CD14-positive monocyte (primary cell): ENCODE measurements at regions not wholly inside any gene's neighbourhood (a gene's known extent, or its start where the extent isn't known, plus 50 kb on each side); places are given as distances from the start of the nearest gene placed in this dataset.

Source experiments
- DNase-seq, 3 donors: peaks; one replicate each; pipeline ENCODE4 v3.0.0-alpha.2; 2011 to 2022
- H2AFZ ChIP-seq: 2 replicates; pipeline ENCODE4 v1.6.0; 2012; ENCODE audit warnings: mild to moderate bottlenecking, low read depth, low read length, inconsistent platforms; ENCODE audit not compliant: insufficient read depth, poor library complexity, severe bottlenecking
- H3K27ac ChIP-seq, 2 donors: 1 replicate in 1 of 2; 2 replicates in 1 of 2; pipeline ENCODE4 v1.5.1; 2012 to 2013; ENCODE audit warnings: low read length in 2 of 2, control low read depth in 1 of 2, inconsistent platforms in 1 of 2, low read depth in 1 of 2, mild to moderate bottlenecking in 1 of 2
- H3K27me3 ChIP-seq, 2 donors: one replicate each; pipeline versions ENCODE4 v1.6.0 to v1.6.1; 2011 to 2013; ENCODE audit warnings: low read length in 2 of 2; ENCODE audit not compliant: control insufficient read depth in 2 of 2, insufficient read depth in 2 of 2
- H3K36me3 ChIP-seq, 2 donors: replicated peaks in 1 of 2; 1 replicate in 1 of 2; 2 replicates in 1 of 2; pipeline versions ENCODE4 v1.5.1 to v1.6.1; 2012 to 2013; ENCODE audit warnings: low read length in 2 of 2, control low read depth in 1 of 2, inconsistent platforms in 1 of 2, mild to moderate bottlenecking in 1 of 2; ENCODE audit not compliant: insufficient read depth in 2 of 2, control insufficient read depth in 1 of 2
- H3K4me1 ChIP-seq, 2 donors: 1 replicate in 1 of 2; 2 replicates in 1 of 2; pipeline versions ENCODE4 v1.5.1 to v1.6.1; 2012 to 2013; ENCODE audit warnings: low read length in 2 of 2, control low read depth in 1 of 2, inconsistent platforms in 1 of 2, mild to moderate bottlenecking in 1 of 2, moderate library complexity in 1 of 2; ENCODE audit not compliant: insufficient read depth in 2 of 2, control insufficient read depth in 1 of 2
- H3K4me2 ChIP-seq: replicated peaks from 2 replicates; pipeline ENCODE3; 2012; ENCODE audit warnings: low read length, moderate library complexity, mild to moderate bottlenecking; ENCODE audit not compliant: poor library complexity, severe bottlenecking; ENCODE audit errors: extremely low read depth
- H3K4me3 ChIP-seq, 3 experiments: fragments of 200-600 bp in 1 of 3; sonication (generic) in 1 of 3; replicated peaks in 1 of 3; 1 replicate in 2 of 3; 2 replicates in 1 of 3; pipeline ENCODE4 v1.5.1; 2011 to 2013; ENCODE audit warnings: low read length in 3 of 3, mild to moderate bottlenecking in 3 of 3, control low read depth in 2 of 3, low read depth in 2 of 3, inconsistent platforms in 1 of 3, moderate library complexity in 1 of 3
- H3K79me2 ChIP-seq: 2 replicates; pipeline ENCODE4 v1.6.0; 2012; ENCODE audit warnings: mild to moderate bottlenecking, control low read depth, inconsistent platforms, low read length, moderate library complexity; ENCODE audit not compliant: insufficient read depth
- H3K9ac ChIP-seq: 2 replicates; pipeline ENCODE4 v1.6.0; 2017; ENCODE audit warnings: low read length, mild to moderate bottlenecking; ENCODE audit not compliant: insufficient read depth, poor library complexity, severe bottlenecking
- H3K9me3 ChIP-seq, 2 donors: replicated peaks in 1 of 2; 1 replicate in 1 of 2; 2 replicates in 1 of 2; pipeline versions ENCODE4 v1.5.1 to v1.6.1; 2012 to 2013; ENCODE audit warnings: low read length in 2 of 2, control low read depth in 1 of 2; ENCODE audit not compliant: control insufficient read depth in 1 of 2, insufficient read depth in 1 of 2
- H4K20me1 ChIP-seq: 2 replicates; pipeline ENCODE4 v1.6.0; 2012; ENCODE audit warnings: mild to moderate bottlenecking, low read length, control low read depth, moderate library complexity; ENCODE audit not compliant: insufficient read depth
- H3K27ac Mint-ChIP-seq, 7 donors: one replicate each; pipeline ENCODE4 v1.8.0; 2020; ENCODE audit warnings: mild to moderate bottlenecking in 7 of 7, mixed read lengths in 7 of 7, moderate library complexity in 6 of 7, inconsistent platforms in 2 of 7
- H3K27me3 Mint-ChIP-seq, 3 donors: one replicate each; pipeline ENCODE4 v1.8.0; 2021 to 2022; ENCODE audit warnings: low read depth in 3 of 3, mild to moderate bottlenecking in 3 of 3, mixed read lengths in 3 of 3, moderate library complexity in 3 of 3, inconsistent platforms in 1 of 3
- H3K36me3 Mint-ChIP-seq, 2 donors: one replicate each; pipeline ENCODE4 v1.8.0; 2020; ENCODE audit warnings: mixed read lengths in 2 of 2, inconsistent platforms in 1 of 2, mild to moderate bottlenecking in 1 of 2
- H3K4me1 Mint-ChIP-seq: one replicate; pipeline ENCODE4 v1.8.0; 2020; ENCODE audit warnings: mild to moderate bottlenecking, mixed read lengths
- H3K4me3 Mint-ChIP-seq, 2 donors: one replicate each; pipeline ENCODE4 v1.8.0; 2020; ENCODE audit warnings: mild to moderate bottlenecking in 2 of 2, mixed read lengths in 2 of 2, moderate library complexity in 1 of 2
- H3K9me3 Mint-ChIP-seq, 7 donors: one replicate each; pipeline ENCODE4 v1.8.0; 2020 to 2022; ENCODE audit warnings: mixed read lengths in 7 of 7, mild to moderate bottlenecking in 6 of 7, moderate library complexity in 6 of 7, inconsistent platforms in 2 of 7
- WGBS: methylation state at CpG from one replicate; pipeline ENCODE4 v1.1.5; 2013; ENCODE audit warnings: missing lambda C conversion rate; ENCODE audit not compliant: insufficient coverage; 5-methylcytosine and 5-hydroxymethylcytosine counted together
- intact Hi-C, 2 donors: fragments of 100-400 bp; cut with micrococcal nuclease; formaldehyde crosslinking; loops; one replicate each; pipeline versions ENCODE4 v1.15.0 to v1.15.1; 2023
- TF ChIP-seq, protein P1 (sequence below): fragments of 200-600 bp; IDR thresholded peaks from one replicate; pipeline ENCODE4 v1.8.0; 2022; ENCODE audit warnings: antibody characterized with exemption, mild to moderate bottlenecking

DNA sequence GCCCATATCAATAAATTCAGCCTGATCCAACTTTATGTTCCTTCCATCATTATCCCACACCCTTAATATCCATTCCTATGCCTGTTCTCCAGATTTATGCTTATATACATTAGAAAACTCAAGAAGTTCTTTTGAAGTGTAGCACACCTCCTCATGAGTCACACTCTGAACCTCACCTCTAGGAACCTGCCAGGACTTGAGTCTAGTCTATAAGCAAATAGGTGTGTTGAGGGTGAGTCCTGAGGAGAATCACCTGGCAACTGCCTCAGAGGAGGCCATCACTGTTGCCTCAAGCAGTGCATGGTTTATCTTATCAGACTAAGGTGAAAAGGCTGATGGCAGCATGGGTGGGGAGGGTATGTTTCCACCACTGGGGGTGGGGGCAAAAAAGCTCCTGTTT, 496.7 kb downstream of the C6orf118 start:
- Histone ChIP-seq H3K36me3 (no peaks in the 10 kb centered on the region), H3K27me3 (no peaks in the 10 kb centered on the region), H3K4me2 (no peak overlapping the region), H4K20me1 (no peaks in the 10 kb centered on the region), H2AFZ (no peak overlapping the region), H3K9ac (no peak overlapping the region), H3K4me1 (no peaks in the 10 kb centered on the region), H3K4me3 (no peak overlapping the region), H3K27ac (no peak overlapping the region), H3K9me3 (peaks cover 44 to 71% of the 10 kb centered on the region in 2 donors), H3K79me2 (no peaks in the 10 kb centered on the region)
- Mint-ChIP-seq H3K9me3 (peaks cover 0 to 41% (median 22%) of the 10 kb centered on the region in 7 donors), H3K4me3 (no peak overlapping the region), H3K4me1 (no peaks in the 10 kb centered on the region), H3K27ac (no peak overlapping the region), H3K27me3 (peaks cover 0 to 3% (median 0%) of the 10 kb centered on the region in 3 donors), H3K36me3 (no peaks in the 10 kb centered on the region)
- TF ChIP-seq, protein P1, sequence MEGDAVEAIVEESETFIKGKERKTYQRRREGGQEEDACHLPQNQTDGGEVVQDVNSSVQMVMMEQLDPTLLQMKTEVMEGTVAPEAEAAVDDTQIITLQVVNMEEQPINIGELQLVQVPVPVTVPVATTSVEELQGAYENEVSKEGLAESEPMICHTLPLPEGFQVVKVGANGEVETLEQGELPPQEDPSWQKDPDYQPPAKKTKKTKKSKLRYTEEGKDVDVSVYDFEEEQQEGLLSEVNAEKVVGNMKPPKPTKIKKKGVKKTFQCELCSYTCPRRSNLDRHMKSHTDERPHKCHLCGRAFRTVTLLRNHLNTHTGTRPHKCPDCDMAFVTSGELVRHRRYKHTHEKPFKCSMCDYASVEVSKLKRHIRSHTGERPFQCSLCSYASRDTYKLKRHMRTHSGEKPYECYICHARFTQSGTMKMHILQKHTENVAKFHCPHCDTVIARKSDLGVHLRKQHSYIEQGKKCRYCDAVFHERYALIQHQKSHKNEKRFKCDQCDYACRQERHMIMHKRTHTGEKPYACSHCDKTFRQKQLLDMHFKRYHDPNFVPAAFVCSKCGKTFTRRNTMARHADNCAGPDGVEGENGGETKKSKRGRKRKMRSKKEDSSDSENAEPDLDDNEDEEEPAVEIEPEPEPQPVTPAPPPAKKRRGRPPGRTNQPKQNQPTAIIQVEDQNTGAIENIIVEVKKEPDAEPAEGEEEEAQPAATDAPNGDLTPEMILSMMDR: no peak
- intact Hi-C loops: no loop called here
- no peak for DNase-seq

DNA sequence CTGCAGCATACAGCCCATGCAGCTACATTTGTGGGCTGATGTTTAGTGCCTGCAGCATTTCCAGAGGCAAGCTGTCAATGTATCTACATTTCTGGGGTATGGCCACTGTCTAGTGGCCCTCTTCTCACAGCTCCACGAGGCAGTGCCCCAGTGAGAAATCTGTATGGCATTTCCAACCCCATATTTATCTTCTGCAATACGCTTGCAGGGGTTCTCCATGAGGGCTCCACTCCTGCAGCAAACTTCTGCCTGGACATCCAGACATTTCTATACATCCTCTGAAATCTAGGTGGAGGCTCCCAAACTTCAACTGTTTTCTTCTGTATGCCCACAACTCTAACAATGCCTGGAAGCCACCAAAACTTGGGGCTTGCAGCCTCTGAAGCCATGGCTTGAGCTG, 502.3 kb downstream of the C6orf118 start:
- H3K9me3 ChIP-seq: peaks cover 42 to 53% of the 10 kb centered on the region in 2 donors
- H3K4me3 ChIP-seq: no peak overlapping the region
- H3K27me3 ChIP-seq: no peaks in the 10 kb centered on the region
- Mint-ChIP-seq H3K27me3 (no peaks in the 10 kb centered on the region), H3K4me3 (no peak overlapping the region), H3K9me3 (peaks cover 10 to 40% (median 22%) of the 10 kb centered on the region in 7 donors), H3K4me1 (no peaks in the 10 kb centered on the region), H3K36me3 (no peaks in the 10 kb centered on the region), H3K27ac (no peak overlapping the region)
- H3K36me3 ChIP-seq: no peaks in the 10 kb centered on the region
- H2AFZ ChIP-seq: no peak overlapping the region
- H3K4me1 ChIP-seq: no peaks in the 10 kb centered on the region
- intact Hi-C loops: no loop called here
- H4K20me1 ChIP-seq: no peaks in the 10 kb centered on the region
- H3K79me2 ChIP-seq: no peaks in the 10 kb centered on the region
- H3K9ac ChIP-seq: no peak overlapping the region
- WGBS: 25% methylated on average over 1 of the region's 2 CpGs
- H3K27ac ChIP-seq: no peak overlapping the region
- no peak for DNase-seq
- TF ChIP-seq, protein P1: no peak
- no peak overlapping the region for H3K4me2 ChIP-seq
